ENCODE measurements at regions not wholly inside any gene's neighbourhood (a gene's known extent, or its start where the extent isn't known, plus 50 kb on each side); places are given as distances from the start of the nearest gene placed in this dataset.

DNA sequence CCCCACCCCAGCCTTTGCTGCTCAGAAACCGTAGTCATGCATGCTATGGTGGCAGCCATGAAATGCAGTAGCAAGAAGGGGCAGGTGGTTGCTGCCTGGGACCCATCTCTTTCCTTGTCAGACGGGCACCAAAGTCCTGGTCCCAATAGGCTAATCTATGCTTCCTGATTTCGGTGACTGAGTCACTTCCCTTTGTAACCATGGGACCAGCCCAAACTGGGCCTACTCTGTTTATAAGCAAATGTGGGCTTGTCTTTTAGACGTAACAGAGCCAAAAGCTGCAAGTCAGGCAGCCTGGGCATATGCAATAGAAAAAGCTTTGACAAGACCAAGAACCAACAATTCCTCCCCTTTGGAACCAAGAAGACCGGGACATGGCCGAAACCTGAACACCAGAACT lies 99.1 kb upstream of the RBBP6 start:
- Histone ChIP-seq H4K8ac (replicated peaks; ENCODE audit: insufficient read length, low read depth, low read length) (no peak overlapping the region), H2BK5ac (ENCODE audit: insufficient read length, low read length) (no peak overlapping the region), H4K5ac (ENCODE audit: insufficient read length, low read depth, low read length) (no peak overlapping the region), H3K23ac (ENCODE audit: insufficient read length, low read depth, low read length) (no peak overlapping the region), H2BK15ac (ENCODE audit: low read depth, low read length) (no peak overlapping the region), H3K9me3 (ENCODE audit: control insufficient read depth, low read depth, low read length) (peaks cover 7% of the 10 kb centered on the region), H2BK120ac (ENCODE audit: low read depth, low read length, poor library complexity, severe bottlenecking) (no peak overlapping the region), H3K27me3 (ENCODE audit: insufficient read depth, low read length) (no peaks in the 10 kb centered on the region), H2AK5ac (ENCODE audit: insufficient read length, low read length) (no peak overlapping the region), H3K18ac (ENCODE audit: insufficient read length, low read depth, low read length) (no peak overlapping the region), H3K14ac (ENCODE audit: insufficient read depth, low read length) (no peak overlapping the region), H3T11ph (ENCODE audit: low read length) (no peak overlapping the region), H3K27ac (ENCODE audit: insufficient read length, low read depth, low read length) (no peak overlapping the region), H3K79me2 (ENCODE audit: insufficient read depth, low read length) (no peaks in the 10 kb centered on the region), H3K23me2 (ENCODE audit: insufficient read length, low read depth, low read length, poor library complexity, severe bottlenecking) (no peaks in the 10 kb centered on the region), H3K79me1 (ENCODE audit: insufficient read depth, low read depth, low read length, poor library complexity, severe bottlenecking) (no peaks in the 10 kb centered on the region), H4K20me1 (ENCODE audit: control insufficient read depth, insufficient read depth, insufficient read length) (no peaks in the 10 kb centered on the region), H3K9ac (ENCODE audit: extremely low read depth, insufficient read length, low read length) (no peak overlapping the region), H2BK12ac (ENCODE audit: insufficient read length, low read depth, low read length) (no peak overlapping the region), H3K4me1 (ENCODE audit: insufficient read depth, low read length) (no peaks in the 10 kb centered on the region), H3K4me2 (ENCODE audit: insufficient read depth, insufficient read length, low read length) (no peak overlapping the region), H4K91ac (ENCODE audit: insufficient read length, low read depth, low read length) (no peak overlapping the region), H2AFZ (ENCODE audit: low read length) (no peak overlapping the region), H2BK20ac (ENCODE audit: low read depth, low read length, poor library complexity, severe bottlenecking) (no peak overlapping the region), H3K4ac (ENCODE audit: low read depth, low read length) (no peak overlapping the region), H3K56ac (ENCODE audit: insufficient read length, low read depth, low read length) (no peak overlapping the region)
- no peak overlapping the region for H3K27ac Mint-ChIP-seq
- peaks cover 6 to 13% (median 9%) of the 10 kb centered on the region in 3 experiments; a peak in 5 of 7 replicates for H3K36me3 Mint-ChIP-seq (ENCODE audit: insufficient read depth in 1 of 3, low read depth in 3 of 3)
- peaks cover 20 to 22% of the 10 kb centered on the region in 2 experiments for H3K9me3 Mint-ChIP-seq
- H3K4me1 Mint-ChIP-seq: peaks cover 0 to 2% of the 10 kb centered on the region in 2 experiments; a peak in 2 of 4 replicates
- H3K4me3 Mint-ChIP-seq: no peak overlapping the region
- no CpG with 5 or more reads among the region's 6 CpGs for WGBS (ENCODE audit: extremely low coverage, insufficient read length, low lambda C conversion rate)
- TF ChIP-seq, protein P1, sequence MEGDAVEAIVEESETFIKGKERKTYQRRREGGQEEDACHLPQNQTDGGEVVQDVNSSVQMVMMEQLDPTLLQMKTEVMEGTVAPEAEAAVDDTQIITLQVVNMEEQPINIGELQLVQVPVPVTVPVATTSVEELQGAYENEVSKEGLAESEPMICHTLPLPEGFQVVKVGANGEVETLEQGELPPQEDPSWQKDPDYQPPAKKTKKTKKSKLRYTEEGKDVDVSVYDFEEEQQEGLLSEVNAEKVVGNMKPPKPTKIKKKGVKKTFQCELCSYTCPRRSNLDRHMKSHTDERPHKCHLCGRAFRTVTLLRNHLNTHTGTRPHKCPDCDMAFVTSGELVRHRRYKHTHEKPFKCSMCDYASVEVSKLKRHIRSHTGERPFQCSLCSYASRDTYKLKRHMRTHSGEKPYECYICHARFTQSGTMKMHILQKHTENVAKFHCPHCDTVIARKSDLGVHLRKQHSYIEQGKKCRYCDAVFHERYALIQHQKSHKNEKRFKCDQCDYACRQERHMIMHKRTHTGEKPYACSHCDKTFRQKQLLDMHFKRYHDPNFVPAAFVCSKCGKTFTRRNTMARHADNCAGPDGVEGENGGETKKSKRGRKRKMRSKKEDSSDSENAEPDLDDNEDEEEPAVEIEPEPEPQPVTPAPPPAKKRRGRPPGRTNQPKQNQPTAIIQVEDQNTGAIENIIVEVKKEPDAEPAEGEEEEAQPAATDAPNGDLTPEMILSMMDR (conservative IDR thresholded peaks at IDR 0.05): no peak
- no peak for DNase-seq
- peaks cover 6% of the 10 kb centered on the region; the same call in 1 of the 2 replicates for H3K27me3 Mint-ChIP-seq (ENCODE audit: low read depth)
